ENCODE measurements at regions not wholly inside any gene's neighbourhood (a gene's known extent, or its start where the extent isn't known, plus 50 kb on each side); places are given as distances from the start of the nearest gene placed in this dataset.

DNA sequence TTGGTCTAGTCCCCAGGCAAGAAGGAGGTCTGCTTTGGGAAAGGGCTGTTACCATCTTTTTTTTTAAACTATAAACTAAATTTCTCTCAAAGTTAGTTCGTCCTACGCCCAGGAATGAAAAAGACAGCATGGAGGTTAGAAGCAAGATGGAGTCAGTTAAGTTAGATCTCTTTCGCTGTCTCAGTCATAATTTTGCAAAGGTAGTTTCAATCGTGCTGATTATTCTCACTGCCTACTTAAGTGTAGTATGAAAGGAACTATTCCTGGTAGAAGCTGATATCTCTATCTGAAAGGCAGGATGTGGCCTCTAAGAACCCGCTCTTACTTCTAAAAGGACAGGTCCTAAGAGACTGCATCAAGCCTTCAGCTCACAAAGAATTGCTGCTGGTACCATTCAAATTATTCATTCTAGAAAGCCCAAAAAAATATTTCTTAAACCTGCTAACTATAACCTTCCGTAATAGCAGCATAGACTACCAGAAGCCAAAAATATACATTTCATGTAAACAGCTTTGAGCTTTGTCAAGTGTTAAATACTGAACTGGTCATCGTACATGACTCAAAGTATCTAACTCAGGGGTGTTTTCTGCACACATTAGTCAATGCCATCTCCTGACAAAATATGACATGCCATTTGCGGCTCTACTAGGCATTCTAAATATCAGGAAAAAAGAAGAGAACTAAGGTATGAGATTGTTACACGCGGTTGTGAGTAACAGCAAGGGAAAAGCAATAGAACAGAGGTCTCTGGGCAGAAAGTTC, 96.0 kb upstream of the CCDC80 start:
- Histone ChIP-seq H4K20me1 (ENCODE audit: insufficient read depth) (no peaks in the 10 kb centered on the region), H3K9me3 (ENCODE audit: control insufficient read depth in 1 of 2, insufficient read depth in 1 of 2, low read depth in 1 of 2, low read length in 2 of 2) (no peaks in the 10 kb centered on the region), H3K36me3 (ENCODE audit: control insufficient read depth in 1 of 2, insufficient read depth in 2 of 2, low read length in 2 of 2) (no peaks in the 10 kb centered on the region), H3K9me2 (ENCODE audit: insufficient read depth) (no peaks in the 10 kb centered on the region), H3K27ac (ENCODE audit: low read depth, low read length) (no peak overlapping the region), H3K4me2 (ENCODE audit: low read length) (no peak overlapping the region), H3K9ac (ENCODE audit: low read length) (no peak overlapping the region), H3K4me3 (replicated peaks in 1 of 2; ENCODE audit: low read depth in 1 of 2, low read length in 2 of 2) (no peak overlapping the region), H2AFZ (ENCODE audit: low read depth, low read length, poor library complexity, severe bottlenecking) (no peak overlapping the region), H3K79me2 (ENCODE audit: insufficient read depth, low read length) (no peaks in the 10 kb centered on the region), H3K27me3 (ENCODE audit: insufficient read depth, low read length) (no peaks in the 10 kb centered on the region), H3K4me1 (ENCODE audit: control insufficient read depth in 1 of 2, insufficient read depth in 2 of 2, low read length in 2 of 2) (peaks cover 0 to 7% of the 10 kb centered on the region in 2 experiments; a peak in 2 of 4 replicates)
- intact Hi-C loops (cut with micrococcal nuclease): no loop called here
- CTCF ChIA-PET: interaction anchor here (0.7 to 3.4 kb wide), 2 partner anchors 77 to 242 kb away, joined by 3 to 28 read pairs; no protein-coding TSS in a partner anchor
- RAD21 ChIA-PET (ENCODE audit: low non-redundant PET in 1 of 2, low total read pairs in 2 of 2, uncharacterized antibody in 2 of 2, unreplicated experiment in 2 of 2): no interaction called here
- POLR2A ChIA-PET: no interaction called here
- DNase-seq (ENCODE audit: low read depth, low spot score): no peak
- TF ChIP-seq, protein P1, sequence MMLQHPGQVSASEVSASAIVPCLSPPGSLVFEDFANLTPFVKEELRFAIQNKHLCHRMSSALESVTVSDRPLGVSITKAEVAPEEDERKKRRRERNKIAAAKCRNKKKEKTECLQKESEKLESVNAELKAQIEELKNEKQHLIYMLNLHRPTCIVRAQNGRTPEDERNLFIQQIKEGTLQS (IDR thresholded peaks at IDR 0.05): no peak
- TF ChIP-seq JUND (IDR thresholded peaks at IDR 0.05) (no peak), FOSL1 (IDR thresholded peaks at IDR 0.05; ENCODE audit: low read depth) (no peak), TCF7L2 (IDR thresholded peaks at IDR 0.05; ENCODE audit: borderline replicate concordance, extremely low read depth, insufficient read depth, insufficient read length) (no peak), ELF1 (IDR thresholded peaks at IDR 0.05; ENCODE audit: borderline replicate concordance, low read depth) (no peak), POLR2AphosphoS5 (IDR thresholded peaks at IDR 0.05; ENCODE audit: low read depth, low read length) (no peak), EZH2 (IDR thresholded peaks at IDR 0.05) (no peak), SIN3A (IDR thresholded peaks at IDR 0.05; ENCODE audit: low read depth) (no peak), RAD21 (IDR thresholded peaks at IDR 0.05; ENCODE audit: low read depth) (no peak), CEBPB (IDR thresholded peaks at IDR 0.05; ENCODE audit: low read depth) (no peak)
- TF ChIP-seq, protein P2, sequence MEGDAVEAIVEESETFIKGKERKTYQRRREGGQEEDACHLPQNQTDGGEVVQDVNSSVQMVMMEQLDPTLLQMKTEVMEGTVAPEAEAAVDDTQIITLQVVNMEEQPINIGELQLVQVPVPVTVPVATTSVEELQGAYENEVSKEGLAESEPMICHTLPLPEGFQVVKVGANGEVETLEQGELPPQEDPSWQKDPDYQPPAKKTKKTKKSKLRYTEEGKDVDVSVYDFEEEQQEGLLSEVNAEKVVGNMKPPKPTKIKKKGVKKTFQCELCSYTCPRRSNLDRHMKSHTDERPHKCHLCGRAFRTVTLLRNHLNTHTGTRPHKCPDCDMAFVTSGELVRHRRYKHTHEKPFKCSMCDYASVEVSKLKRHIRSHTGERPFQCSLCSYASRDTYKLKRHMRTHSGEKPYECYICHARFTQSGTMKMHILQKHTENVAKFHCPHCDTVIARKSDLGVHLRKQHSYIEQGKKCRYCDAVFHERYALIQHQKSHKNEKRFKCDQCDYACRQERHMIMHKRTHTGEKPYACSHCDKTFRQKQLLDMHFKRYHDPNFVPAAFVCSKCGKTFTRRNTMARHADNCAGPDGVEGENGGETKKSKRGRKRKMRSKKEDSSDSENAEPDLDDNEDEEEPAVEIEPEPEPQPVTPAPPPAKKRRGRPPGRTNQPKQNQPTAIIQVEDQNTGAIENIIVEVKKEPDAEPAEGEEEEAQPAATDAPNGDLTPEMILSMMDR (IDR thresholded peaks at IDR 0.05 in 2 of 3, conservative IDR thresholded peaks at IDR 0.05 in 1 of 3; ENCODE audit: borderline replicate concordance in 1 of 3, insufficient read depth in 1 of 3, low read depth in 2 of 3, low read length in 2 of 3): no peak
- TF ChIP-seq, protein P3, sequence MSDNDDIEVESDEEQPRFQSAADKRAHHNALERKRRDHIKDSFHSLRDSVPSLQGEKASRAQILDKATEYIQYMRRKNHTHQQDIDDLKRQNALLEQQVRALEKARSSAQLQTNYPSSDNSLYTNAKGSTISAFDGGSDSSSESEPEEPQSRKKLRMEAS (IDR thresholded peaks at IDR 0.05): no peak
- no TSS peak for BruUV-seq (replicated peaks)
- ATAC-seq: no peak
